Transverse colon (tissue), 3 donors: ENCODE measurements at regions not wholly inside any gene's neighbourhood (a gene's known extent, or its start where the extent isn't known, plus 50 kb on each side); places are given as distances from the start of the nearest gene placed in this dataset.

ENCODE experiments used
- CTCF ChIP-seq, 5 experiments: fragments of 200-600 bp in 3 of 5; fragments of 450-650 bp in 2 of 5; sonication (generic) in 3 of 5; IDR thresholded peaks; 1 replicate in 2 of 5; 2 replicates in 3 of 5; pipeline ENCODE4 v1.5.1; 2016 to 2017; ENCODE audit warnings: antibody characterized with exemption in 5 of 5, inconsistent platforms in 3 of 5, mild to moderate bottlenecking in 2 of 5, moderate library complexity in 1 of 5
- EP300 ChIP-seq: sonication (generic); formaldehyde crosslinking; IDR thresholded peaks from one replicate; pipeline ENCODE4 v1.6.1; 2017; ENCODE audit warnings: antibody characterized with exemption, low read depth
- POLR2A ChIP-seq: fragments of 450-650 bp; IDR thresholded peaks from one replicate; pipeline ENCODE4 v1.6.1; 2016; ENCODE audit warnings: antibody characterized with exemption, mild to moderate bottlenecking, moderate library complexity

GRCh38 chr2:187208199-187208785, 239.8 kb downstream of the CALCRL start:
- TF ChIP-seq CTCF (IDR thresholded peaks at IDR 0.05) (no peak), EP300 (no peak), POLR2A (no peak)
